ENCODE measurements at regions not wholly inside any gene's neighbourhood (a gene's known extent, or its start where the extent isn't known, plus 50 kb on each side); places are given as distances from the start of the nearest gene placed in this dataset.

- Histone ChIP-seq H3K9me3 (replicated peaks; ENCODE audit: control insufficient read depth, insufficient read depth, low read depth, low read length) (no peaks in the 10 kb centered on the region), H3K27me3 (ENCODE audit: control insufficient read depth in 2 of 2, insufficient read depth in 2 of 2, low read length in 2 of 2) (no peaks in the 10 kb centered on the region), H3K4me3 (no peak overlapping the region), H3K4me2 (ENCODE audit: insufficient read depth, low read length) (no peak overlapping the region), H3K27ac (ENCODE audit: extremely low read depth, low read depth, low read length) (no peak overlapping the region), H3K4me1 (replicated peaks in 1 of 2; ENCODE audit: control insufficient read depth in 2 of 2, insufficient read depth in 2 of 2, low read length in 2 of 2) (no peaks in the 10 kb centered on the region), H2AFZ (ENCODE audit: low read depth, low read length) (no peak overlapping the region), H3K9ac (ENCODE audit: insufficient read depth in 1 of 2, low read depth in 2 of 2, low read length in 2 of 2) (no peak overlapping the region), H4K20me1 (replicated peaks; ENCODE audit: control insufficient read depth, insufficient read depth, low read length) (peaks cover 3% of the 10 kb centered on the region; the same call in 1 of the 2 replicates), H3K36me3 (ENCODE audit: control insufficient read depth, insufficient read depth, low read length) (no peaks in the 10 kb centered on the region), H3K9me1 (ENCODE audit: control insufficient read depth, insufficient read depth, low read length) (no peaks in the 10 kb centered on the region), H3K79me2 (ENCODE audit: control insufficient read depth, insufficient read depth, low read length) (no peaks in the 10 kb centered on the region)
- no peak for TF ChIP-seq ZNF143 (CRISPR knock-in tag; IDR thresholded peaks at IDR 0.05)
- TF ChIP-seq THAP7 (CRISPR knock-in tag; IDR thresholded peaks at IDR 0.05): no peak
- TF ChIP-seq ZNF778 (CRISPR knock-in tag; IDR thresholded peaks at IDR 0.05): no peak
- no peak for TF ChIP-seq GABPB1 (CRISPR knock-in tag; IDR thresholded peaks at IDR 0.05)
- no peak for TF ChIP-seq BCL6 (CRISPR knock-in tag; IDR thresholded peaks at IDR 0.05)
- no peak for TF ChIP-seq TAL1 (IDR thresholded peaks at IDR 0.05)
- no peak for TF ChIP-seq MAZ (CRISPR knock-in tag; conservative IDR thresholded peaks at IDR 0.05 in 1 of 2, IDR thresholded peaks at IDR 0.05 in 1 of 2)
- TF ChIP-seq AFF1 (IDR thresholded peaks at IDR 0.05; ENCODE audit: low read depth in 1 of 2, partially characterized antibody in 2 of 2): no peak
- TF ChIP-seq KLF6 (CRISPR knock-in tag; IDR thresholded peaks at IDR 0.05; ENCODE audit: borderline replicate concordance): no peak
- no peak for TF ChIP-seq ATF7 (IDR thresholded peaks at IDR 0.05)
- no peak for TF ChIP-seq SMAD4 (CRISPR knock-in tag; conservative IDR thresholded peaks at IDR 0.05)
- TF ChIP-seq CBX1 (IDR thresholded peaks at IDR 0.05; ENCODE audit: low read depth): no peak
- TF ChIP-seq EP300 (IDR thresholded peaks at IDR 0.05; ENCODE audit: low read length): no peak
- no peak for TF ChIP-seq THRAP3 (IDR thresholded peaks at IDR 0.05; ENCODE audit: borderline replicate concordance)
- CTCF ChIA-PET (ENCODE audit: low intra/inter-chr PET ratio): no interaction called here
- in situ Hi-C loops (cut with MboI): no loop called here
- 0% methylated on average over 4 of the region's 4 CpGs for WGBS (ENCODE audit: insufficient coverage, low coverage, missing lambda C conversion rate)
- POLR2A ChIA-PET: no interaction called here
- ATAC-seq (no peak), FAIRE-seq (no peak), DNase-seq (ENCODE audit: extremely low read depth in 1 of 4, low spot score in 3 of 4) (no peak)
- intact Hi-C loops (cut with micrococcal nuclease): no loop called here
- no TSS peak for BruUV-seq (replicated peaks)
Measured at GRCh38 chr17:34502426-34502825, 77.0 kb upstream of the TMEM132E start.
